ENCODE measurements at regions not wholly inside any gene's neighbourhood (a gene's known extent, or its start where the extent isn't known, plus 50 kb on each side); places are given as distances from the start of the nearest gene placed in this dataset.
"Not testable (repeated sequence)": the region's sequence is repeated elsewhere in the genome, so short reads cannot be mapped to it uniquely, and the experiment has no call there.

DNA sequence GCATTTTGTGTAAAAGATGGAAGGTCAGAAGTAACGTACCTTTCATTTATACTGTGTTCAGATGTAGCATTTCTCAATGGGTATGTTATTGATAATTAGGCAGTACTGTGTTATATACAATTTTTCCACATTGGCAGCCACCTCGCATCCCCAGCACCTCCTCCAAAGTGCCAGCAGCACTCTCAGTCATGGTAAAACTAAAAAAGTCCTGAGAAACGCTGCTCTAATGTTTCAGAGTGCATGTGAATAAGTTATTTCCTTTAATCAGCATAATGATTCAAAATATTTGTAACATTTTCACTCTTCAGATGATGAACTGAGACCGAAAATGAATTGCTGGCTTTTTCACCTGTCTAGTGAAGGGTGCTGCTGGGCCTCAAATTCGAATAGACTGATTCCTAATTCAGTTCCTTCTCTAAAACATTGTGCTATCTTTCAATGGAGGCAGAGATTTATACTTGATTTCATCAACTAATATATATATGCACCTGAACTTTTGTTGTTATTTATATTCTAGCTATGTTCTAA is 79.9 kb upstream of the ANKRD55 start:
- no peak for DNase-seq

DNA sequence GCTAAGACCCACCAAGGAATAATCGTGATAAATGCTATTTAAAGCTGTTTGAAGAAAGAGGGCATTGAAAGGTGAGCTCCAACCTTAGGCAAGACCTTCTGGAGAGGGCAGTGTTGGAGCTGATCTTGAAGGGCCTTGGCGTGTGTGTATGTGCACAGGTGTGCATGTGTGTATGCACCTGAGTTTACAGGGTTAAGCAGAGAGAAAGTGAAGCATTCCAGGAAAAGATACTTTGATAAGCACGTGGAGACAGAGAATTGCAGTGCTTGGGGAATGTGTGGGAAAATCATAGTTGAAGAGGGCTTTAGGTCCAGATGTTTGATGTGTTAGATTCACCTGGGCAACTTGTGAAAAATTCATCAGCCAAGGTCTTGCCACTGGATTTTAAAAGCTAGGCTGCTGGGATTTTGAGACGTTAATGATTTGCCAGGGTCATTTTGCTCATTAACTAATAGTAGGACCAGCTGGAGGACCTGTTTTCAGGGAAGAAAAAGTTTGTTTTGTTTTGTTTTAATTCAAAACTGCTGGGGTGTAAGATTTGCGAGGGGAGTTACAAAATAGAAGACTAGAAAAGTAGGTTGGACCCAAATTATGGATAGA is 78.3 kb upstream of the ANKRD55 start:
- DNase-seq = no peak

DNA sequence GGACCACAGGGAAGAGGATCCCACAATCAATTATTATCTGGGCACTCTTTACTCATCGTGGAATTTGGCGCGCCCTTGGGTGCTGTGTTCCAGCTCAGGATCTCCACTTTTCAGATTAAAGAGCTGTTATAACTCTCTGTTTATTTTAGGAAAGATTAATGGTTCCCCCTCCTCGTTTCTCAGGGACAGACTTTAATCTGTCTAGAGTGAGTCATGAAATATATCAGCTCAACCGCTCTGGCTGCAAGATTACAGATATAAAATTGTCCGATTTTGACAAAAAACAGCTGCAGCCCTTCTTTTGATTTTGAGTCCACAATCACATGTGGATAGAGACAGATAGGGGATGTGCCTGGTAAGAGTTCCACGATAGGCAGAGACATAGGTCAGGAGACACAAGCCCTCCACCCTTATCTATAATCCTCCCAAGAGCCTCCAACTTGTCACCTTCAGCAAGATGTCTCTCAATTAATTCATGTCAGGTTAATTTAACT is 77.6 kb upstream of the ANKRD55 start:
- DNase-seq = no peak

DNA sequence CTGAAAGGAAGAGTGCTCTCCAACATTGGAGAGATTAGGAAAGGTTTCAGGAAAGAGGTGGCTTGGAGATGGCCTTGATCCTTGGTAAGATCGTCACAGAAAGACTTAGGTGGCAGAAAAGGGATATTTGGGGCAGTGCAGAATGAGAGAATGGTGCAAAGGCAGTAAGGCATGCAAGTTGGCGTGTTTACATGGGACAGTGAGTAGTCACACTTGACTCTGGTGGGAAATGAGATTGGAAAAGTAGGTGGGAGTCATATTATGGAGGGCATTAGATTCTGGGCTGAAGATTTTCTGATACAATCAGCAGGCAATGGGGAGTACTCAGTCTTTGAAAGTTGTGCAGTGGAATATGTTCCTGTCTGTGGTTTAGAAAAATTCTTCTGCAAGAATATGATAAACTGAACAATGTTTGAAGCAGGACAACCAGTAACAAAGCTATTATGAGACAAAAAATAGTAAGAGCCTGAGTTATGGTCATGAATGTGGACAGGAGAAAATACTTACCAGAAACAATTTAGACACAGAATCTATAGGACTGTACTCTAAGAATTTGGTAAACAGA is 76.2 kb upstream of the ANKRD55 start:
- no peak for DNase-seq

DNA sequence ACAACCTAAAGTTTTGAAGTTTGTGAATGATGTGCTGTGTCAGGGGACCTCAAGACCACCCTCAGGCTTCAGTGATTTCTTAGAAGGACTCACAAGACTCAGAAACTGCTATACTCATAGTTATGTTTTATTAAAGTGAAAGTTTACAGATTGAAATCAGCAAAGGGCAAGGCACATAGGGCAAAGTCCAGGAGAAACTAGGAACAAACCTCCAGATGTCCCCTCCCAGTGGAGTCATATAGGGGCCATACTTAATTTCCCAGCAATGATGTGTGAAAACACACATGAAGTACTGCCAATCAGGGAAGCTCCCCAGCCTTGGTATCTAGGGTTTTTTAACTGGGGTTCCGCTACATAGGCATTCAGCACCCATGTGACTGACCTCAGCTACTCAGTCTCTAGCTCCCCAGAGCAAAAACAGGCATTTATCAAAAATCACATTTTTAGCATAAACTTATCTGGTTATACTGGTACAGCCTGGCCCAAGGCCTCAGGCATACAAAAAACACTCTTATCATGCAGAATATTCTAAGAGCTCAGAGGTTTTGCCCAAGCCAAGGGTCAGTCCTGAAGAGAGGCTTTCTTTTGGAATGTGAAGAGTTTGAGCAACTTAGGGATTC is 74.7 kb upstream of the ANKRD55 start:
- DNase-seq = no peak

DNA sequence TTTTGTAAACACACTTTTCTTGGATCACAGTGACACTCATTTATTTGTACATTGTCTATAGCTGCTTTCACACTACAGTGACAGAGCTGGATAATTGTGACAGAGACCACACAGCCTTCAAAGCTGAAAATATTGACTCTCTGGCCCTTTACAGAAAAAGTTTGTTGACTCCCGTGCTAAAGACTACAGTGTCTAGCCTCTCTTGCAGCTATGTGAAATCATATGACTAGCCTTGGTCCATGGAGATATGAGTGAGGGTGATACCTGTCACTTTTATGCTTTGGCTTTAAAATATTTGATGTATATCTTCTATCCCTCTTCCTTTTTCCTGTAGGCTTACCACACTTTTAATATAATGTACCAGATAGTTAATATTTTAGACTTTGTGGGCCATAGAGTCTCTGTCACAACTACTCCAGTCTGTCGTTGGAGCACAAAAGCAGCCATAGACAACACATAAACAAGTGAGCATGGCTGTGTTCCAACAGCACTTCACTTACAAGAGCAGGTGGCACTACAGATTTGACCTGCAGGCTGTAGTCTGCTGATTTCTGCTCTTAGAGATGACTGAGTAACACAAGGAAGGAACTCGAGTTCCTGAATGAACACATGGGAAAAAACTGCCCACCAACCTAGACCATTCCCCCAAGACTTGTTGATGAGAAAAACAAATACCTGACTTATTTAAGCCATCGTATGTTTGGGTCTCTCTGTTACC is 73.5 kb upstream of the ANKRD55 start:
- no peak for DNase-seq

DNA sequence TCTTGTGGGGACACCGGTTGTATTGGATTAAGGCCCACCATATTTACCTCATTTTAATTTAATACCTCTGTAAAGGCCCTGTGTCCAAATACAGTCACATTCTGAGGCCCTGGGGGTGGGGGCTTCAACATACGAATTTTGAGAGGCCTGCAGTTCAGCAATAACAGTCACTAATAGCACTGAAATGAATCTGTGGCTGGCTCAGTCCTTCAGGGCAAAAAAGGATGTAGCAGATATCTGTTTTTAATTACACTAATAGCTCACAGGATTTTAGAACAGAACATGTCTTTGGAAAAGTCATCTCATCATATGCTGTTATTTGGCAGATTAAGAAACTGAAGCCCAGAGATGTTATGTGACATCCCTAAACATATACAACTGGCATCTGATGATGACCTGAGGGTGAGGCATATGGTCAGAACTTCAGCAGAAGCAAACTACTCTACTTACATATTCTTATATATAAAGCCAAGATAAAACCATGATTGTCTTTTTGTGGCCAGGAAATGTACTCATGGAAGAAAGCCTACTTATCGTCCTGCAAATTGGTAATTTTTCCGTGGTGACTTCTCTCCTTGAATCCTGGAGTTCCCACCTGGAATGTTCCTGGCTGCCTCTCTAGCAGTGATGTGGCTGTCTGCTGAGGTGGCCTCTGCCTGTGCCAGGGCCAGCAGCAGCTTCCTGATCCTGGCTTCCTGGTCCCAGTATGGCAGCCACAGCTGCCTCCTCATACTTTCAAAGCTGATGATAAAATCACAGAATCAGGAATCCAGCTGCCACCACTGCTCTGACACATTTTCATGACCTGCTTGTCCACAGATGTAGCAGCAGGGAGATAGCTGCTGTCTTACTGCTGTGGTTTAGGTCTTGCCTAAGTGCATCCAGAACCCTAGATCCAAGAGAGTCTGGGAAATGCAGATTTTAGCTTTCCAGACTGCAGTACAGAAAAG is 72.1 kb upstream of the ANKRD55 start:
- DNase-seq = no peak

DNA sequence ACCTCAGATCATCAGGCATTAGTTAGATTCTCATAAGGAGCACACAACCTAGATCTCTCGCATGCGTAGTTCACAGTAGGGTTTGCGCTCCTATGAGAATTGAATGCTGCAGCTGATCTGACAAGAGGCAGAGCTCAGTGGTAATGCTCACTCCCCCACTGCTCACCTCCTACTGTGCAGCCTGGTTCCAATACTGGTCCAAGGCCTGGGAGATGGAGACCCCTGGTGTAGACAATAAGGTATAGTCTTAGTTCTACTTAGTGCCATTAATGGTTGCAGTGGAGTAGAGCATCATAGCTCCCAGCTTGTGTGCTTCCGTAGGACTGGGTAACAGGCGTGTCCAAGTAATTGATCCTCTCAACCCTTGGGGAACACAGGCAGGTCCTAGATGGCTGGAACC is 70.4 kb upstream of the ANKRD55 start:
- DNase-seq = no peak

DNA sequence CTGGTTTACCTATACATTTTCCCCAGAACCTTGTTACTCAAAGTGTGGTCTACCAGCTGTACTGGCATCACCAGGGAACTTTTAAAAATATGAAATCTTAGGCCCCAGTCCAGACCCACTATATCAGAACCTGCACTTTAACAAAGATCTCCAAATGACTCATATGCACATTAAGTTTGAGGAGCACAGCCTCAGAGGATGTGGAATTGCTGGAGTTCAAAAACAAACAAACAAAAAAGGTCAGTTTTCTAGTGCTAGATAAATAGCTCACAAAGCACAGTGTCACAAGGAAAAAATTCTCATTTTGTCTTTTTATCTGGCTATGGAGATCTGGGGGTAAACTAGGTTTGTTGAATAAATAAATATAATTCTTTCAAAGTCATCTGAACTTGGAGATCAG is 68.9 kb upstream of the ANKRD55 start:
- no peak for DNase-seq

DNA sequence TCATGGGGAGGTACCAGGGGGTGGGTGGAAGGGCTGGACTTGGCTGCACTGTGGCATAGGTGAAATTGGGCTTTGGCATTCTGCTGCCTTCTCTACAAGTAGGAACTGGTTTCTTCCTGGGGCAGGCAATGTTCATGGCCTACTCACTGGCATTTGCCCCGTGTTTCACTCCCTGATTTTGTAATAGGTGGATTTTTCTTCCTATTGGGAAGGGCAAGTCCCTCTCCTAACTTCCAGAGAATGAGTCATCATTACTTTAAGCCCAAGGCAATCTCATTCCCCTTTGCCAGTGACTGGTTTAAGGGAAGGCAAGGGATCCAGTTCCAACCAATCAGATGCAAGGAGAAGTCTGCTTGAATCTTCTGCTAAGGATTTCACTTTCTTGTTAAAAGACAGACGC is 67.9 kb upstream of the ANKRD55 start:
- no peak for DNase-seq

DNA sequence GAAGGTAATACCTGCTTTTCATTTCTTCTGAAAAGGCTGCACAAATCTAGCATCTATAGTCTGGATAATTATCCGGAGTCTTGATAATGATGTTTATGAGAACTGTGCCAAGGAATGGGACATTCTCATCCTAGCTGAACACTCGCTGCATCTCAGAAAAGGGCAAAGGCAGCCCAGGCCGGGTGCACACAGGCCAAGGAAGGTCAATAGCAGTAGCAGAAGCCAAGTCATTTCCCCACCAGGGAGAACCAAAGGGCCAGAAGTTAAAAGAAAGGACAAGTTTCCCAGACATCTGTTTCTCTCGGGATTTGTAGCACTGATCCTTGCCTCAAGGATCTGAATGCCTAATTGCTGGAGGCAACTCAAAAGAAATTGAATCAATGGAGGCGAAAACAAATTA is 66.1 kb upstream of the ANKRD55 start:
- DNase-seq = no peak

DNA sequence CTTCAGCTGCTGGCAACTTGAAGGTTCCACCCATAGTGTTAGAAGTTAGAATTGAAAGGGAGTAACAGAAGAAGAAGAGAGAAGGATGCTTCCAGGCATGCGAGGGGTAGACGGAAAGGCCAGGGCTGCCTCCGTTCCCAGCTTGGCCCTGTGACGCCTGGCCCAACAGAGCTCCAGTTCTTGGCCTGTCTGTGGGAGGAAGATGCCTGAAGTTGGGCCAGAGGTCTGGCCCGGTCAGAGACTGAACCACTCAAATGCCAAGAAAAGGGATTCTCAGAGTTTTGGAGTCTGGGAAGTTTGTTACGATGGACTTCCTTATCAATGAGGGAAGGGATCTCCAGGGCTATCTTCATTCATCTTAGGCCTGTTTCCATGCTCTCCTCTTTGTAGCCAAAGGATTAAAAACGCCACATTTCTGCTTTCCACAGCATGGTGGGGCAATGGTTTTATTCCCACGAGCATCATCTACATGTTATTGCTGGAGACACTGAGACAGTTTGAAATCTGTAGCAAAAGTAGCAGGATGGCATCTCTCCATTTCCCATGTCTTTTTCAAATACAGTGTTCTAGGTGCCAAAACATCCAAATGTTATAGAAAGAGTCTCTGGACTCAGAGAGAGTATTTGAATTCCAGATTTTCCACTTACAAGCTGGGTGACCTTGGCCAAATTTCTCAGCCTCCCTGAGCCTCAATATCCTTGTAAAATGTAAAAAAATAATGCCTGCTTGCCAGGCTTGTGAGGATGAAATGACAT is 65.4 kb upstream of the ANKRD55 start:
- no peak for DNase-seq

DNA sequence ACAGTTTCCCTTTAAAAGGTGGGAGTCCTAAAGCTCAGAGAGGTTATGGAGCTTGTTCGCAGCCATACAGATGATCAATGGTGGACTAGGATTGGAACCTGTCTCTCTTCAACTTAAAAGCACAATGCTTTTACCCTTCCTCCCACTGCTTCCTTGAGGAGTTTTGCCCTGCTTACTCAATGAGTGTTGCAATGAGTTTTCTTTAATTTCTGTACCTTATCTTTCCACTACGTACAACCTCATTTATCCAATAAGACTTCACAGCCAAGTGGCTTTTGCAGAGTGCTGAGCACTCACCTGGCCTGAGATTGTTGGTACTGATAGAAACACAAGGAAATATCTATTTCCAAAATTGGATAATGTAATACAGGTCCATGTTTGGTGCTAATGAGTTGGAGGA is 64.7 kb upstream of the ANKRD55 start:
- DNase-seq = no peak

DNA sequence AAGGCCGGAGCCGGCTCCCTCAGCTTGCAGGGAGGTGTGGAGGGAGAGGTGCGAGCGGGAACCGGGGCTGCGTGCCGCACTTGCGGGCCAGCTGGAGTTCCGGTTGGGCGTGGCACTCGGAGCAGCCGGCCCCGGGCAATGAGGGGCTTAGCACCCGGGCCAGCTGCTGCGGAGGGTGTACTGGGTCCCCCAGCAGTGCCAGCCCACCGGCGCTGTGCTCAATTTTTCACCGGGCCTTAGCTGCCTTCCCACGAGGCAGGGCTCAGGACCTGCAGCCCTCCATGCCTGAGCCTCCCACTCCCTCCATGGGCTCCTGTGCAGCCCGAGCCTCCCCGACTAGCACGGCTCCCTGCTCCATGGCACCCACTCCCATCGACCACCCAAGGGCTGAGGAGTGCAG is 62.2 kb upstream of the ANKRD55 start:
- not testable (repeated sequence) for DNase-seq

DNA sequence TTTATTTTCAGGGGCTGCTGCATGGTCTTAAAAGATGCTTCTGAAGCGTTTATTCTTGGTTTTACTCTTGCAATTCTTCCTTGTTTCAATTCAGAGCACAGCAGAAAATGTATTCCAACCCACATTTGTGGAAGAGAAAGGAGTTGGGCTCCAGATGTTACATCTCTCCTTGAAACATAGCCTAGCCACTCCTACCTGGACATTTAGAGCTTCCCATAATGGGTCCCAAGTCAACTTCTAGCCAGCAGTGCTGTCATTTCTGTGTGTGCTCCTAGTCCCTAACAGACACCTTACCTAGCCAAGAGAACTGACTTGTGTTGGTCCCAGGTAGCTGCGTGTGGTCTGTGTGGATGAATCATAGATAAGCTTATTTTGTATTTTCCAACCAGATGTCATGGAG is 61.2 kb upstream of the ANKRD55 start:
- no peak for DNase-seq

DNA sequence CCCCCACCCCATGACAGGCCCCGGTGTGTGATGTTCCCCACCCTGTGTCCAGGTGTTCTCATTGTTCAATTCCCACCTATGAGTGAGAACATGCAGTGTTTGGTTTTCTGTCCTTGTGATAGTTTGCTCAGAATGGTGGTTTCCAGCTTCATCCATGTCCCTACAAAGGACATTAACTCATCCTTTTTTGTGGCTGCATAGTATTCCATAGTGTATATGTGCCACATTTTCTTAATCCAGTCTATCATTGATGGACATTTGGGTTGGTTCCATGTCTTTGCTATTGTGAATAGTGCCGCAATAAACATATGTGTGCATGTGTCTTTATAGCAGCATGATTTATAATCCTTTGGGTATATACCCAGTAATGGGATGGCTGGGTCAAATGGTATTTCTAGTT is 59.7 kb upstream of the ANKRD55 start:
- DNase-seq = not testable (repeated sequence)

DNA sequence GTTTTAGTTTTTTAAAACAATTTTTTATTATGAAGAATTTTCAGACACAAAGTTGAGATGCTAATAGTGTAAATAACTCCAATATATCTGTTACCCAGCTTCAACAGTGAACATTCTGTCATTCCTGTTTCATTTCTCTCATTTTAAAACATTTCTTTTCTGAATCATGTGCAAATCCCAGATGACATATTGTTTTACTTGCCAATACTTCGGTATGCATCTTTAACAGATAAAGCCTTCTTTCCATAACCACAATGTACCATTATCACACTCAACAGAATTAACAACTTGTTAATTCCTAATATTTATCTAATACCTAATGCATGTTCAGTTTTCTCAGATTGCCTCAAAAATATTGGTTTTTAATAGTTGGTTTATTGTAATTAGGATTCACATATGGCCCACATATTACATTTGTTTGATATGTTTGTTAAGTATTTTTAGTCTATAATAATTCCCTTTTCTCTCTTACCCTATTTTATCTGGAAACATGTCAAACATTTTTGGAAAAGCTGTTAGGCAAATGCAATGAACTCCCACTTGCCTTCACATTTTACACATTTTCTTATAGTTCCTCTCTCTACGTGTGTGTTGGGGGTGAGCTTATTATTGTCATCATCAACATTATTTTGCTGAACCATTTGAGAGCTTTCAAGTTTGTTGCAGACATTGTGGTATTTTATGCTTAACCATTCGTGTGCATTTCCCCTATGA is 58.7 kb upstream of the ANKRD55 start:
- DNase-seq = no peak

DNA sequence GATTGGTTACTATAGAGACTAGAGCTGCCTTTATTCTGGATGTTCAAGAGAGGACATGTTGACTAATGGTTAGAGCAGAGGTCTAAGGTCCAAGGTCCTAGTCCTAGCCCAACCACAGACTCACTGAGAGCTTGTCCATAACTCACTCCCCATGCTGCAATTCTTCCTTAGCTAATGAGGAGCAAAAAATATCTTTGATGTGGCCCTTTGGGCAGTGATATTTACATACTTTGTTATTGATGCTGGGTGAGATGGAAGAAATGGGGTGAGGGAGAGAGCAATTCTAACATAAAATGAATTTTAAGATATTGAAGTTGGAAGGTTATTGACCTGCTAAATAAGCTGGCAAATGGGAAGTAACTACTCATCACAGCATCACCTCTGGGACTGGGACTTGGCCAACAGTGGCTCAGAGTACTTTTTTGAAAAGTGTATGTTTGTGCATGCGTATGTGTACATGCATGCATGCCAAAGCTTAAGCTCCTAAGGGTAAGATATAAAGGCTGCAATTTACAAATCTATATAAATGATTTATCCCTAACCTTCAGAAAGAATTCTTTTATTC is 58.0 kb upstream of the ANKRD55 start:
- no peak for DNase-seq

DNA sequence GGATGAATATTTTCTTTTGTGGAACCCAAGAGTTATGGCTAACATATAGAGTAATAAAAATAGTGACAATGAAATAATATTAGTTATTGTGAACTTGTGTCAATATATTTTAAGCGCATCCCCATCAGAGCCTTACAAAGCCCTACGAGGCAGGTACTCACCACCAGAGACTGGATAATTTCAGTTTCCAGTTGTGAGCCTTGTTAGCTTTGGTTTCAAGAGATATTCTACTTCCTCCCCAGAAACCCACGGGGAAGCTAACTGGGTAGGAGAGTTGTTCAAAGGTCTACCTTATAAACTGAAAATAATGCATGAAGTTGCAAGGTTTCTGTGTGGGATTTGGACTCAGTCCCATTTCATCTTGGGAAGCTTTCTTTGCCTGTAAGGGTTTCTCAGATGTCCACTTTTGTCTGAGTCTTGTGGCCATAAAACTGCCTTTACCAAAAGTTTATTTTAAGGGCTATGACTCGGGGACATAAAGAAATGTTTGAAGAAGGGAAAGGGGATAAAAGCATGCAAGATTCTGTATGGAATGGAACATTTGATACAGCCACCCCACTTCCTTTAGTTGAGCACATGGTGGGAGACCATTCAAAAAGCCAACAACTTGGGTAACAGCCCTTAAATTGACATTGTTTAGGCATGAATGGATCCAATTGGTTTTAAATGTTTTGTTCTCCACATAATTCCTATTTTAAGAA is 57.4 kb upstream of the ANKRD55 start:
- no peak for DNase-seq

DNA sequence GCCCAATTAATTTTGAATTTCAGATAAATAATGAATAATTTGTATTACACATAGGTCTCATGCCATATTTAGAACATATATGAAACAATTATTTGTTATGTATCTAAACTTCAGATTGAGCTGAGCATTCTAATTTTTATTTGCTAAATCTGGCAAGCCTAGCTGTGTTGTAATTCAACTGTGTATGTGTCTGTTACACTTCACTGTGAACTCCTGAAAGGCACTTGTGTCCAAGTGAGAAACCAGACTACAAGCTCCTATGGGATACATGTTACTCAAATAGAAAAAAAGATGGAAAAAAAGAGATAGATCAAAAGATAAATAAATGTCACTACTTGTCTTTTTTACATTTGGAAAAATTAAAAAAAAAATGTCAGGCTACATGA is 56.5 kb upstream of the ANKRD55 start:
- no peak for DNase-seq

All from Kasumi-1 (cell line).